Upper lobe of left lung (tissue), 4 donors: ENCODE measurements at regions not wholly inside any gene's neighbourhood (a gene's known extent, or its start where the extent isn't known, plus 50 kb on each side); places are given as distances from the start of the nearest gene placed in this dataset.

Source experiments
- POLR2A ChIP-seq, 4 donors: fragments of 450-650 bp; IDR thresholded peaks; one replicate each; pipeline ENCODE4 v1.5.1; 2016 to 2017; ENCODE audit warnings: antibody characterized with exemption in 4 of 4, mild to moderate bottlenecking in 2 of 4
- POLR2AphosphoS5 ChIP-seq, 2 donors: sonication (generic); formaldehyde crosslinking; IDR thresholded peaks; one replicate each; pipeline ENCODE4 v1.5.1; 2017; ENCODE audit warnings: antibody characterized with exemption in 2 of 2
- TF ChIP-seq, protein P1 (sequence below), 6 experiments: fragments of 450-650 bp in 4 of 6; fragments of 200-600 bp in 2 of 6; sonication (generic) in 2 of 6; IDR thresholded peaks; one replicate each; pipeline ENCODE4 v1.5.1; 2016 to 2019; ENCODE audit warnings: antibody characterized with exemption in 6 of 6

DNA sequence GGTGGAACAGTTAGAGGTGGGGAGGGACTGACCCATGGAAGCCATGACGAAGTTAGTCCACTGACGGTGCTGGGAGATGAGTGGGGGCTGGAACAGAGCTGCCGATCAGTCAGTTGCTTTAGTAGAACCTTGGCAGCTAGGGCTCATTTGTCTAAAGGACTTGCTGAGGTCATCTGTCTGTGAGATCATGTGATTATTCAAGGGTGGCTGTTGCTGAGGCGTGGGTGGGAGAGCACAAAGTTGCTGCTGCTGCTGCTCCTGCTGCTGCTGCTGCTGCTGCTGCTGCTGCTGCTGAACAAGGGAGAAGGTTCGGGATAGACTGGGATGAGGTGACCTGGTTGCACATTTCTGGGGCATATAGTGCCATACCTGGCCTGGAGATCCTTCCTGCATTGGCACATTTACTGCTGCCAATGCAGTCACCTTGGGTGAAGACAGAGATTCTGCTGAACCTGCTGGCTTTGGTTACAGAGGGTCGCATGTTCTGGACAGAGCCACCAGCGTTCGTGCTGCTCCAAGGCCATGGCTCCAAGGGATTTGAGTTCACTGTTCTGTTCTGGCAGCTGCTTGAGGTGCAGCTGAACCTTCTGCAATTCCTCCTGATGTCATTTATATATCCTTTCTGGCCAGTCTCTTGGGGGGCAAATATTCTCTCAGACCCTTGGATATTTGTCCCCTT, 840.5 kb downstream of the HACE1 start:
- TF ChIP-seq, protein P1, sequence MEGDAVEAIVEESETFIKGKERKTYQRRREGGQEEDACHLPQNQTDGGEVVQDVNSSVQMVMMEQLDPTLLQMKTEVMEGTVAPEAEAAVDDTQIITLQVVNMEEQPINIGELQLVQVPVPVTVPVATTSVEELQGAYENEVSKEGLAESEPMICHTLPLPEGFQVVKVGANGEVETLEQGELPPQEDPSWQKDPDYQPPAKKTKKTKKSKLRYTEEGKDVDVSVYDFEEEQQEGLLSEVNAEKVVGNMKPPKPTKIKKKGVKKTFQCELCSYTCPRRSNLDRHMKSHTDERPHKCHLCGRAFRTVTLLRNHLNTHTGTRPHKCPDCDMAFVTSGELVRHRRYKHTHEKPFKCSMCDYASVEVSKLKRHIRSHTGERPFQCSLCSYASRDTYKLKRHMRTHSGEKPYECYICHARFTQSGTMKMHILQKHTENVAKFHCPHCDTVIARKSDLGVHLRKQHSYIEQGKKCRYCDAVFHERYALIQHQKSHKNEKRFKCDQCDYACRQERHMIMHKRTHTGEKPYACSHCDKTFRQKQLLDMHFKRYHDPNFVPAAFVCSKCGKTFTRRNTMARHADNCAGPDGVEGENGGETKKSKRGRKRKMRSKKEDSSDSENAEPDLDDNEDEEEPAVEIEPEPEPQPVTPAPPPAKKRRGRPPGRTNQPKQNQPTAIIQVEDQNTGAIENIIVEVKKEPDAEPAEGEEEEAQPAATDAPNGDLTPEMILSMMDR (IDR thresholded peaks at IDR 0.05), result no peak
- no peak for TF ChIP-seq POLR2A (IDR thresholded peaks at IDR 0.05)
- TF ChIP-seq POLR2AphosphoS5 (IDR thresholded peaks at IDR 0.05), result no peak
